Endothelial cell of umbilical vein (primary cell): ENCODE measurements at regions not wholly inside any gene's neighbourhood (a gene's known extent, or its start where the extent isn't known, plus 50 kb on each side); places are given as distances from the start of the nearest gene placed in this dataset.

Source experiments
- BruUV-seq: library from RNA; stranded (reverse); fragments of 400-500 nt; replicated peaks from 2 replicates; lab custom pipeline; 2021; lab: Mats Ljungman, UMichigan
- CTCF ChIA-PET: fragments of 300-600, 350-600 bp; sonication (Branson Sonifier 250); formaldehyde crosslinking; loops from one replicate; lab custom pipeline; 2021; ENCODE audit warnings: antibody characterized with exemption, inconsistent platforms; lab: Charles Lee
- POLR2A ChIA-PET: fragments of 300-600, 350-600 bp; sonication (Branson Sonifier 250); formaldehyde crosslinking; loops from one replicate; lab custom pipeline; 2021; ENCODE audit warnings: antibody characterized with exemption, inconsistent platforms; lab: Charles Lee
- DNase-seq: peaks from one replicate; pipeline ENCODE4 v3.0.0-alpha.2; 2011; ENCODE audit warnings: low read depth, low spot score
- FAIRE-seq: peaks from 2 replicates; lab custom pipeline; 2011; peaks lifted over from hg19 to GRCh38; lab: Jason Lieb, UNC
- H2AFZ ChIP-seq: 2 replicates; pipeline ENCODE4 v1.6.0; 2012; ENCODE audit warnings: low read depth, low read length, control low read depth, inconsistent platforms
- H3K27ac ChIP-seq: 2 replicates; pipeline ENCODE4 v1.5.1; 2011; ENCODE audit warnings: low read depth, mild to moderate bottlenecking, control low read depth, low read length, moderate library complexity; ENCODE audit not compliant: insufficient read depth
- H3K27me3 ChIP-seq, 2 experiments: 2 replicates each; pipeline versions ENCODE4 v1.6.0 to v1.6.1; 2011; ENCODE audit warnings: low read length in 2 of 2, mixed read lengths in 1 of 2; ENCODE audit not compliant: control insufficient read depth in 2 of 2, insufficient read depth in 2 of 2
- H3K36me3 ChIP-seq, 2 experiments: 2 replicates in 1 of 2; 3 replicates in 1 of 2; pipeline ENCODE4 v1.5.1; 2011; ENCODE audit warnings: low read length in 2 of 2, mild to moderate bottlenecking in 1 of 2, moderate library complexity in 1 of 2; ENCODE audit not compliant: control insufficient read depth in 2 of 2, insufficient read depth in 2 of 2; ENCODE audit errors: extremely low read depth in 1 of 2
- H3K4me1 ChIP-seq: 3 replicates; pipeline ENCODE4 v1.5.1; 2011; ENCODE audit warnings: mild to moderate bottlenecking, low read length; ENCODE audit not compliant: control insufficient read depth, insufficient read depth; ENCODE audit errors: extremely low read depth
- H3K4me2 ChIP-seq: 2 replicates; pipeline ENCODE4 v1.6.1; 2011; ENCODE audit warnings: low read length, control low read depth, mixed read lengths; ENCODE audit not compliant: insufficient read depth
- H3K4me3 ChIP-seq, 3 experiments: fragments of 200-600 bp in 1 of 3; sonication (generic), shearing (Covaris generic) in 1 of 3; replicated peaks in 1 of 3; 2 replicates each; pipeline ENCODE4 v1.5.1; 2011 to 2016; ENCODE audit warnings: control low read depth in 3 of 3, low read length in 3 of 3, mild to moderate bottlenecking in 2 of 3, inconsistent platforms in 1 of 3, low read depth in 1 of 3, moderate library complexity in 1 of 3; ENCODE audit not compliant: insufficient read depth in 1 of 3
- H3K79me2 ChIP-seq: 2 replicates; pipeline ENCODE4 v1.6.0; 2012; ENCODE audit warnings: low read length, inconsistent platforms; ENCODE audit not compliant: control insufficient read depth, insufficient read depth
- H3K9ac ChIP-seq: replicated peaks from 2 replicates; pipeline ENCODE3; 2011; ENCODE audit warnings: low read length, control low read depth; ENCODE audit not compliant: insufficient read depth; ENCODE audit errors: extremely low read depth
- H3K9me1 ChIP-seq: replicated peaks from 3 replicates; pipeline ENCODE4 v1.6.0; 2011; ENCODE audit warnings: mild to moderate bottlenecking, low read length; ENCODE audit not compliant: control insufficient read depth, insufficient read depth; ENCODE audit errors: extremely low read depth
- H3K9me3 ChIP-seq: replicated peaks from 2 replicates; pipeline ENCODE4 v1.5.1; 2012; ENCODE audit warnings: low read length, inconsistent platforms; ENCODE audit not compliant: control insufficient read depth, insufficient read depth
- H4K20me1 ChIP-seq: replicated peaks from 2 replicates; pipeline ENCODE3; 2011; ENCODE audit warnings: mild to moderate bottlenecking, low read length; ENCODE audit not compliant: control insufficient read depth, insufficient read depth; ENCODE audit errors: extremely low read depth
- CTCF ChIP-seq, 2 donors: IDR thresholded peaks; 1 replicate in 1 of 2; 2 replicates in 1 of 2; pipeline ENCODE4 v1.5.1; 2011; ENCODE audit warnings: low read length in 2 of 2, mild to moderate bottlenecking in 2 of 2, moderate library complexity in 2 of 2, control low read depth in 1 of 2, inconsistent platforms in 1 of 2, low read depth in 1 of 2; ENCODE audit not compliant: insufficient read depth in 1 of 2; ENCODE audit errors: extremely low read depth in 1 of 2
- EZH2 ChIP-seq: IDR thresholded peaks from 2 replicates; pipeline ENCODE4 v1.6.1; 2012; ENCODE audit warnings: borderline replicate concordance, low read depth, mild to moderate bottlenecking, moderate library complexity, low read length, inconsistent platforms; ENCODE audit not compliant: severe bottlenecking
- FOS ChIP-seq: IDR thresholded peaks from 2 replicates; pipeline ENCODE4 v1.6.1; 2011; ENCODE audit warnings: mild to moderate bottlenecking, low read length, moderate library complexity, borderline replicate concordance; ENCODE audit not compliant: insufficient read depth
- GATA2 ChIP-seq: IDR thresholded peaks from 2 replicates; pipeline ENCODE4 v1.7.0; 2011; ENCODE audit warnings: low read depth, mild to moderate bottlenecking, moderate library complexity, mixed read lengths, low read length; ENCODE audit not compliant: insufficient read length, insufficient read depth
- JUN ChIP-seq: IDR thresholded peaks from 2 replicates; pipeline ENCODE4 v1.6.1; 2011; ENCODE audit warnings: borderline replicate concordance, low read depth; ENCODE audit not compliant: insufficient read length, insufficient read depth
- MAX ChIP-seq: IDR thresholded peaks from 2 replicates; pipeline ENCODE4 v1.6.1; 2011; ENCODE audit not compliant: insufficient read depth, insufficient read length
- MYC ChIP-seq: IDR thresholded peaks from one replicate; pipeline ENCODE4 v1.6.1; 2011; ENCODE audit warnings: mild to moderate bottlenecking, low read depth, low read length
- POLR2A ChIP-seq: IDR thresholded peaks from 2 replicates; pipeline ENCODE4 v1.6.1; 2012; ENCODE audit warnings: low read depth, mild to moderate bottlenecking, control low read depth, low read length
- POLR2AphosphoS5 ChIP-seq: IDR thresholded peaks from 2 replicates; pipeline ENCODE4 v1.6.1; 2012; ENCODE audit warnings: low read depth, mild to moderate bottlenecking, control low read depth, low read length, moderate library complexity; ENCODE audit not compliant: insufficient read depth
- dilution Hi-C: fragments of 300-500 bp; cut with MboI; formaldehyde crosslinking; loops from one replicate; pipeline ENCODE4 v1.15.0; 2019; ENCODE audit warnings: low sequenced_read_pairs; ENCODE audit not compliant: extremely low pct_ligation_motif_present
- intact Hi-C: fragments of 100-400 bp; cut with micrococcal nuclease; formaldehyde crosslinking; loops from one replicate; pipeline ENCODE4 v1.10.0; 2022

DNA sequence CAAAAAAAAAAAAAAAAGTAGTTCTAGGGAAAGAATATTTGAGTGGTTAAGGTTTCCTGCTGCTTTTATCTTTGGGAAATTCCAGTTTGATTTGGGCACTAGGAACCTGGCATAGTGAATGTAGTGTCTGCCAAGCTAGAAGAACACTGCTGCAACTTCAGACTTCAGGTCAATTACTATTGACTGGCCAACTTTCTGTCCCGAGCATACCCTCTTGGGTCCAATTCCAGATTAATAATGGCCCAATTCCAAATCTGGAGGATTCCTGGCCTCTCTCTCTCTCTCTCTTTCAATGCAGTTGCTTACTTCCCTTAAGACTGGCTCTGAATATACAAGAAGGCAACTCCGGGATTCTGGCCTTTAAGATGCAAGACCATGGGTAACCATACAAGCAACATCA, 74.9 kb downstream of the ANKEF1 start:
- no peak overlapping the region for H2AFZ ChIP-seq
- no peaks in the 10 kb centered on the region for H3K9me3 ChIP-seq
- intact Hi-C loops: no loop called here
- dilution Hi-C loops: no loop called here
- no peaks in the 10 kb centered on the region for H3K36me3 ChIP-seq
- no peaks in the 10 kb centered on the region for H3K4me1 ChIP-seq
- no peaks in the 10 kb centered on the region for H3K27me3 ChIP-seq
- ChIA-PET POLR2A (no interaction called here), CTCF (no interaction called here)
- no peaks in the 10 kb centered on the region for H3K79me2 ChIP-seq
- DNase-seq (no peak), FAIRE-seq (no peak)
- TF ChIP-seq POLR2AphosphoS5 (no peak), CTCF (IDR thresholded peaks at IDR 0.05; ENCODE audit: extremely low read depth in 1 of 2, insufficient read depth in 1 of 2, low read depth in 1 of 2, low read length in 2 of 2) (no peak), GATA2 (no peak), MAX (no peak), FOS (no peak), MYC (no peak), EZH2 (no peak), JUN (no peak), POLR2A (no peak)
- H3K9ac ChIP-seq: no peak overlapping the region
- BruUV-seq: no TSS peak
- no peak overlapping the region for H3K4me2 ChIP-seq
- H3K27ac ChIP-seq: no peak overlapping the region
- no peaks in the 10 kb centered on the region for H3K9me1 ChIP-seq
- no peaks in the 10 kb centered on the region for H4K20me1 ChIP-seq
- no peak overlapping the region for H3K4me3 ChIP-seq
